ENCODE measurements at regions not wholly inside any gene's neighbourhood (a gene's known extent, or its start where the extent isn't known, plus 50 kb on each side); places are given as distances from the start of the nearest gene placed in this dataset.

- no peak for DNase-seq (ENCODE audit: low read depth, low spot score)
- dilution Hi-C loops (cut with MboI; ENCODE audit: extremely low pct_ligation_motif_present, low sequenced_read_pairs) (no loop called here), intact Hi-C loops (cut with micrococcal nuclease) (no loop called here)
- ChIA-PET CTCF (no interaction called here), POLR2A (no interaction called here)
- TF ChIP-seq GATA2 (IDR thresholded peaks at IDR 0.05; ENCODE audit: insufficient read depth, insufficient read length, low read depth, low read length) (no peak), POLR2A (IDR thresholded peaks at IDR 0.05; ENCODE audit: low read depth, low read length) (no peak), FOS (IDR thresholded peaks at IDR 0.05; ENCODE audit: borderline replicate concordance, insufficient read depth, low read length) (no peak), POLR2AphosphoS5 (IDR thresholded peaks at IDR 0.05; ENCODE audit: insufficient read depth, low read depth, low read length) (no peak), CTCF (IDR thresholded peaks at IDR 0.05; ENCODE audit: extremely low read depth in 1 of 2, insufficient read depth in 1 of 2, low read depth in 1 of 2, low read length in 2 of 2) (no peak), MAX (IDR thresholded peaks at IDR 0.05; ENCODE audit: insufficient read depth, insufficient read length) (no peak), MYC (IDR thresholded peaks at IDR 0.05; ENCODE audit: low read depth, low read length) (no peak), EZH2 (IDR thresholded peaks at IDR 0.05; ENCODE audit: borderline replicate concordance, low read depth, low read length, severe bottlenecking) (no peak), JUN (IDR thresholded peaks at IDR 0.05; ENCODE audit: borderline replicate concordance, insufficient read depth, insufficient read length, low read depth) (no peak)
- BruUV-seq (replicated peaks) = no TSS peak
- H4K20me1 ChIP-seq (replicated peaks; ENCODE audit: control insufficient read depth, extremely low read depth, insufficient read depth, low read length) = no peaks in the 10 kb centered on the region
- H3K4me3 ChIP-seq (replicated peaks in 1 of 3; ENCODE audit: insufficient read depth in 1 of 3, low read depth in 1 of 3, low read length in 3 of 3) = no peak overlapping the region
- H2AFZ ChIP-seq (ENCODE audit: low read depth, low read length) = no peak overlapping the region
- no peak overlapping the region for H3K27ac ChIP-seq (ENCODE audit: insufficient read depth, low read depth, low read length)
- H3K79me2 ChIP-seq (ENCODE audit: control insufficient read depth, insufficient read depth, low read length) = no peaks in the 10 kb centered on the region
- H3K4me2 ChIP-seq (ENCODE audit: insufficient read depth, low read length) = no peak overlapping the region
- no peaks in the 10 kb centered on the region for H3K36me3 ChIP-seq (ENCODE audit: control insufficient read depth in 2 of 2, extremely low read depth in 1 of 2, insufficient read depth in 2 of 2, low read length in 2 of 2)
- H3K9me1 ChIP-seq (replicated peaks; ENCODE audit: control insufficient read depth, extremely low read depth, insufficient read depth, low read length) = no peaks in the 10 kb centered on the region
- H3K27me3 ChIP-seq (ENCODE audit: control insufficient read depth in 2 of 2, insufficient read depth in 2 of 2, low read length in 2 of 2) = no peaks in the 10 kb centered on the region
- H3K9me3 ChIP-seq (replicated peaks; ENCODE audit: control insufficient read depth, insufficient read depth, low read length) = no peaks in the 10 kb centered on the region
- no peak overlapping the region for H3K9ac ChIP-seq (replicated peaks; ENCODE audit: extremely low read depth, insufficient read depth, low read length)
- FAIRE-seq = no peak
- no peaks in the 10 kb centered on the region for H3K4me1 ChIP-seq (ENCODE audit: control insufficient read depth, extremely low read depth, insufficient read depth, low read length)
Measured at GRCh38 chr9:79145442-79145841, 426.3 kb upstream of the TLE4 start.
